ENCODE measurements at regions not wholly inside any gene's neighbourhood (a gene's known extent, or its start where the extent isn't known, plus 50 kb on each side); places are given as distances from the start of the nearest gene placed in this dataset.

- no peaks in the 10 kb centered on the region for H3K4me1 ChIP-seq
- H3K4me3 ChIP-seq, result no peak overlapping the region
- 32 to 41% methylated on average over 1 of the region's 1 CpG for WGBS, 2 donors
- H3K36me3 ChIP-seq, result no peaks in the 10 kb centered on the region
- no peak for ATAC-seq
- no peak overlapping the region for H3K27ac ChIP-seq
- TF ChIP-seq CTCF (IDR thresholded peaks at IDR 0.05), result no peak
- FAIRE-seq, result no peak
- H3K9me3 ChIP-seq, result no peaks in the 10 kb centered on the region
- intact Hi-C loops (cut with DNase I), result no loop called here
- DNase-seq, result no peak
- H3K27me3 ChIP-seq, result peaks cover 0 to 3% (median 0%) of the 10 kb centered on the region in 4 donors
Measured at GRCh38 chr3:1773679-1774078, 325.0 kb upstream of the CNTN4 start.

GRCh38 chr3:1774597-1774996, 324.1 kb upstream of the CNTN4 start:
- ATAC-seq (no peak), FAIRE-seq (no peak), DNase-seq (no peak)
- no peak for TF ChIP-seq CTCF (IDR thresholded peaks at IDR 0.05)
- H3K27ac ChIP-seq, result no peak overlapping the region
- H3K36me3 ChIP-seq, result no peaks in the 10 kb centered on the region
- 35 to 53% methylated on average over 3 of the region's 3 CpGs for WGBS, 2 donors
- intact Hi-C loops (cut with DNase I), result no loop called here
- no peak overlapping the region for H3K4me3 ChIP-seq
- H3K27me3 ChIP-seq, result peaks cover 0 to 3% (median 0%) of the 10 kb centered on the region in 4 donors
- H3K9me3 ChIP-seq, result no peaks in the 10 kb centered on the region
- H3K4me1 ChIP-seq, result no peaks in the 10 kb centered on the region

GRCh38 chr3:1775321-1775720, 323.3 kb upstream of the CNTN4 start:
- TF ChIP-seq CTCF (IDR thresholded peaks at IDR 0.05), result no peak
- Histone ChIP-seq H3K9me3 (no peaks in the 10 kb centered on the region), H3K4me1 (no peaks in the 10 kb centered on the region), H3K27ac (no peak overlapping the region), H3K4me3 (no peak overlapping the region), H3K36me3 (no peaks in the 10 kb centered on the region), H3K27me3 (peaks cover 0 to 3% (median 0%) of the 10 kb centered on the region in 4 donors)
- FAIRE-seq (no peak), DNase-seq (no peak), ATAC-seq (no peak)
- intact Hi-C loops (cut with DNase I), result no loop called here
- WGBS, 2 donors, result 57 to 66% methylated on average over 6 of the region's 6 CpGs

- FAIRE-seq, result no peak
- no peaks in the 10 kb centered on the region for H3K27me3 ChIP-seq
- H3K4me3 ChIP-seq, result no peak overlapping the region
- H3K9me3 ChIP-seq, result no peaks in the 10 kb centered on the region
- H3K36me3 ChIP-seq, result no peaks in the 10 kb centered on the region
- 39 to 46% methylated on average over 3 of the region's 3 CpGs for WGBS, 2 donors
- no peaks in the 10 kb centered on the region for H3K4me1 ChIP-seq
- intact Hi-C loops (cut with DNase I), result no loop called here
- TF ChIP-seq CTCF (IDR thresholded peaks at IDR 0.05), result no peak
- no peak overlapping the region for H3K27ac ChIP-seq
- no peak for DNase-seq
- ATAC-seq, result no peak
Measured at GRCh38 chr3:1783995-1784394, 314.7 kb upstream of the CNTN4 start.

GRCh38 chr3:1787094-1787493, 311.6 kb upstream of the CNTN4 start:
- H3K4me1 ChIP-seq, result no peaks in the 10 kb centered on the region
- TF ChIP-seq CTCF (IDR thresholded peaks at IDR 0.05), result no peak
- no peaks in the 10 kb centered on the region for H3K27me3 ChIP-seq
- 60 to 61% methylated on average over 3 of the region's 3 CpGs for WGBS, 2 donors
- DNase-seq, result no peak
- intact Hi-C loops (cut with DNase I), result no loop called here
- no peaks in the 10 kb centered on the region for H3K9me3 ChIP-seq
- H3K4me3 ChIP-seq, result no peak overlapping the region
- no peaks in the 10 kb centered on the region for H3K36me3 ChIP-seq
- ATAC-seq, result no peak
- H3K27ac ChIP-seq, result no peak overlapping the region
- no peak for FAIRE-seq
